ENCODE measurements at regions not wholly inside any gene's neighbourhood (a gene's known extent, or its start where the extent isn't known, plus 50 kb on each side); places are given as distances from the start of the nearest gene placed in this dataset.

- Histone ChIP-seq H3K27ac (ENCODE audit: low read depth in 2 of 2, low read length in 1 of 2) (no peak overlapping the region), H3K4me3 (ENCODE audit: low read depth in 1 of 2, low read length in 2 of 2) (no peak overlapping the region), H3K36me3 (ENCODE audit: control insufficient read depth in 2 of 2, insufficient read depth in 2 of 2, low read length in 1 of 2) (no peaks in the 10 kb centered on the region), H3K4me1 (ENCODE audit: control insufficient read depth in 2 of 2, insufficient read depth in 2 of 2, low read length in 1 of 2) (no peaks in the 10 kb centered on the region), H3K9me3 (ENCODE audit: control insufficient read depth in 2 of 2, insufficient read depth in 1 of 2, low read depth in 1 of 2, low read length in 1 of 2) (no peaks in the 10 kb centered on the region), H3K27me3 (ENCODE audit: control insufficient read depth in 1 of 2, insufficient read depth in 2 of 2, low read length in 2 of 2) (no peaks in the 10 kb centered on the region)
- 70 to 73% methylated on average over 2 of the region's 2 CpGs for whole genome bisulfite sequencing, 2 donors
Observed at GRCh38 chr6:104591573-104592334, 268.0 kb downstream of the HACE1 start.

GRCh38 chr6:104589940-104590339 is 269.8 kb downstream of the HACE1 start:
- Histone ChIP-seq H3K4me1 (ENCODE audit: control insufficient read depth in 2 of 2, insufficient read depth in 2 of 2, low read length in 1 of 2) (no peaks in the 10 kb centered on the region), H3K4me3 (ENCODE audit: low read depth in 1 of 2, low read length in 2 of 2) (no peak overlapping the region), H3K27me3 (ENCODE audit: control insufficient read depth in 1 of 2, insufficient read depth in 2 of 2, low read length in 2 of 2) (no peaks in the 10 kb centered on the region), H3K36me3 (ENCODE audit: control insufficient read depth in 2 of 2, insufficient read depth in 2 of 2, low read length in 1 of 2) (no peaks in the 10 kb centered on the region), H3K9me3 (ENCODE audit: control insufficient read depth in 2 of 2, insufficient read depth in 1 of 2, low read depth in 1 of 2, low read length in 1 of 2) (no peaks in the 10 kb centered on the region), H3K27ac (ENCODE audit: low read depth in 2 of 2, low read length in 1 of 2) (no peak overlapping the region)

- no peaks in the 10 kb centered on the region for H3K4me1 ChIP-seq (ENCODE audit: control insufficient read depth in 2 of 2, insufficient read depth in 2 of 2, low read length in 1 of 2)
- 59 to 63% methylated on average over 2 of the region's 2 CpGs for WGBS, 2 donors
- H3K9me3 ChIP-seq (ENCODE audit: control insufficient read depth in 2 of 2, insufficient read depth in 1 of 2, low read depth in 1 of 2, low read length in 1 of 2) = no peaks in the 10 kb centered on the region
- H3K36me3 ChIP-seq (ENCODE audit: control insufficient read depth in 2 of 2, insufficient read depth in 2 of 2, low read length in 1 of 2) = no peaks in the 10 kb centered on the region
- no peak overlapping the region for H3K4me3 ChIP-seq (ENCODE audit: low read depth in 1 of 2, low read length in 2 of 2)
- H3K27me3 ChIP-seq (ENCODE audit: control insufficient read depth in 1 of 2, insufficient read depth in 2 of 2, low read length in 2 of 2) = no peaks in the 10 kb centered on the region
- H3K27ac ChIP-seq (ENCODE audit: low read depth in 2 of 2, low read length in 1 of 2) = no peak overlapping the region
Observed at GRCh38 chr6:104585646-104586045, 274.1 kb downstream of the HACE1 start.

- no peak overlapping the region for H3K27ac ChIP-seq (ENCODE audit: low read depth in 2 of 2, low read length in 1 of 2)
- no peaks in the 10 kb centered on the region for H3K4me1 ChIP-seq (ENCODE audit: control insufficient read depth in 2 of 2, insufficient read depth in 2 of 2, low read length in 1 of 2)
- H3K36me3 ChIP-seq (ENCODE audit: control insufficient read depth in 2 of 2, insufficient read depth in 2 of 2, low read length in 1 of 2) = no peaks in the 10 kb centered on the region
- H3K27me3 ChIP-seq (ENCODE audit: control insufficient read depth in 1 of 2, insufficient read depth in 2 of 2, low read length in 2 of 2) = no peaks in the 10 kb centered on the region
- H3K4me3 ChIP-seq (ENCODE audit: low read depth in 1 of 2, low read length in 2 of 2) = no peak overlapping the region
- H3K9me3 ChIP-seq (ENCODE audit: control insufficient read depth in 2 of 2, insufficient read depth in 1 of 2, low read depth in 1 of 2, low read length in 1 of 2) = no peaks in the 10 kb centered on the region
Observed at GRCh38 chr6:104580452-104580851, 279.3 kb downstream of the HACE1 start.

- Histone ChIP-seq H3K27ac (ENCODE audit: low read depth in 2 of 2, low read length in 1 of 2) (no peak overlapping the region), H3K36me3 (ENCODE audit: control insufficient read depth in 2 of 2, insufficient read depth in 2 of 2, low read length in 1 of 2) (no peaks in the 10 kb centered on the region)
- 81 to 82% methylated on average over 5 of the region's 5 CpGs for WGBS, 2 donors
Observed at GRCh38 chr6:104579310-104579863, 280.3 kb downstream of the HACE1 start.

GRCh38 chr6:104575536-104575935 is 284.2 kb downstream of the HACE1 start:
- H3K4me3 ChIP-seq (ENCODE audit: low read depth in 1 of 2, low read length in 2 of 2) = no peak overlapping the region
- H3K27ac ChIP-seq (ENCODE audit: low read depth in 2 of 2, low read length in 1 of 2) = no peak overlapping the region
- no peaks in the 10 kb centered on the region for H3K4me1 ChIP-seq (ENCODE audit: control insufficient read depth in 2 of 2, insufficient read depth in 2 of 2, low read length in 1 of 2)
- H3K9me3 ChIP-seq (ENCODE audit: control insufficient read depth in 2 of 2, insufficient read depth in 1 of 2, low read depth in 1 of 2, low read length in 1 of 2) = peaks cover 0 to 3% of the 10 kb centered on the region in 2 donors
- no peaks in the 10 kb centered on the region for H3K27me3 ChIP-seq (ENCODE audit: control insufficient read depth in 1 of 2, insufficient read depth in 2 of 2, low read length in 2 of 2)
- H3K36me3 ChIP-seq (ENCODE audit: control insufficient read depth in 2 of 2, insufficient read depth in 2 of 2, low read length in 1 of 2) = no peaks in the 10 kb centered on the region

More at GRCh38 chr6:104579310-104579863, 280.3 kb downstream of the HACE1 start:
- no peaks in the 10 kb centered on the region for H3K27me3 ChIP-seq (ENCODE audit: control insufficient read depth in 1 of 2, insufficient read depth in 2 of 2, low read length in 2 of 2)
- H3K4me1 ChIP-seq (ENCODE audit: control insufficient read depth in 2 of 2, insufficient read depth in 2 of 2, low read length in 1 of 2) = no peaks in the 10 kb centered on the region
- no peaks in the 10 kb centered on the region for H3K9me3 ChIP-seq (ENCODE audit: control insufficient read depth in 2 of 2, insufficient read depth in 1 of 2, low read depth in 1 of 2, low read length in 1 of 2)
- H3K4me3 ChIP-seq (ENCODE audit: low read depth in 1 of 2, low read length in 2 of 2) = no peak overlapping the region

- Histone ChIP-seq H3K27ac (ENCODE audit: low read depth in 2 of 2, low read length in 1 of 2) (no peak overlapping the region), H3K4me3 (ENCODE audit: low read depth in 1 of 2, low read length in 2 of 2) (no peak overlapping the region), H3K27me3 (ENCODE audit: control insufficient read depth in 1 of 2, insufficient read depth in 2 of 2, low read length in 2 of 2) (no peaks in the 10 kb centered on the region), H3K4me1 (ENCODE audit: control insufficient read depth in 2 of 2, insufficient read depth in 2 of 2, low read length in 1 of 2) (no peaks in the 10 kb centered on the region), H3K9me3 (ENCODE audit: control insufficient read depth in 2 of 2, insufficient read depth in 1 of 2, low read depth in 1 of 2, low read length in 1 of 2) (peaks cover 0 to 3% of the 10 kb centered on the region in 2 donors), H3K36me3 (ENCODE audit: control insufficient read depth in 2 of 2, insufficient read depth in 2 of 2, low read length in 1 of 2) (no peaks in the 10 kb centered on the region)
- WGBS, 2 donors = 81 to 88% methylated on average over 1 of the region's 1 CpG
Observed at GRCh38 chr6:104574135-104574750, 285.5 kb downstream of the HACE1 start.

- no peak overlapping the region for H3K27ac ChIP-seq (ENCODE audit: low read depth in 2 of 2, low read length in 1 of 2)
- peaks cover 0 to 3% of the 10 kb centered on the region in 2 donors for H3K9me3 ChIP-seq (ENCODE audit: control insufficient read depth in 2 of 2, insufficient read depth in 1 of 2, low read depth in 1 of 2, low read length in 1 of 2)
- 82 to 89% methylated on average over 3 of the region's 3 CpGs for WGBS, 2 donors
- H3K36me3 ChIP-seq (ENCODE audit: control insufficient read depth in 2 of 2, insufficient read depth in 2 of 2, low read length in 1 of 2) = no peaks in the 10 kb centered on the region
- no peaks in the 10 kb centered on the region for H3K27me3 ChIP-seq (ENCODE audit: control insufficient read depth in 1 of 2, insufficient read depth in 2 of 2, low read length in 2 of 2)
- H3K4me3 ChIP-seq (ENCODE audit: low read depth in 1 of 2, low read length in 2 of 2) = no peak overlapping the region
- no peaks in the 10 kb centered on the region for H3K4me1 ChIP-seq (ENCODE audit: control insufficient read depth in 2 of 2, insufficient read depth in 2 of 2, low read length in 1 of 2)
Observed at GRCh38 chr6:104573350-104573749, 286.4 kb downstream of the HACE1 start.

GRCh38 chr6:104572901-104573300 is 286.8 kb downstream of the HACE1 start:
- Histone ChIP-seq H3K4me3 (ENCODE audit: low read depth in 1 of 2, low read length in 2 of 2) (no peak overlapping the region), H3K9me3 (ENCODE audit: control insufficient read depth in 2 of 2, insufficient read depth in 1 of 2, low read depth in 1 of 2, low read length in 1 of 2) (peaks cover 0 to 3% of the 10 kb centered on the region in 2 donors), H3K4me1 (ENCODE audit: control insufficient read depth in 2 of 2, insufficient read depth in 2 of 2, low read length in 1 of 2) (no peaks in the 10 kb centered on the region), H3K27ac (ENCODE audit: low read depth in 2 of 2, low read length in 1 of 2) (no peak overlapping the region), H3K27me3 (ENCODE audit: control insufficient read depth in 1 of 2, insufficient read depth in 2 of 2, low read length in 2 of 2) (no peaks in the 10 kb centered on the region), H3K36me3 (ENCODE audit: control insufficient read depth in 2 of 2, insufficient read depth in 2 of 2, low read length in 1 of 2) (no peaks in the 10 kb centered on the region)
- 68 to 69% methylated on average over 4 of the region's 4 CpGs for WGBS, 2 donors

GRCh38 chr6:104566411-104566810 is 293.3 kb downstream of the HACE1 start:
- no peaks in the 10 kb centered on the region for H3K9me3 ChIP-seq (ENCODE audit: control insufficient read depth in 2 of 2, insufficient read depth in 1 of 2, low read depth in 1 of 2, low read length in 1 of 2)
- H3K4me3 ChIP-seq (ENCODE audit: low read depth in 1 of 2, low read length in 2 of 2) = no peak overlapping the region
- no peak overlapping the region for H3K27ac ChIP-seq (ENCODE audit: low read depth in 2 of 2, low read length in 1 of 2)
- no peaks in the 10 kb centered on the region for H3K36me3 ChIP-seq (ENCODE audit: control insufficient read depth in 2 of 2, insufficient read depth in 2 of 2, low read length in 1 of 2)
- H3K4me1 ChIP-seq (ENCODE audit: control insufficient read depth in 2 of 2, insufficient read depth in 2 of 2, low read length in 1 of 2) = no peaks in the 10 kb centered on the region
- WGBS, 2 donors = 84 to 87% methylated on average over 3 of the region's 3 CpGs
- H3K27me3 ChIP-seq (ENCODE audit: control insufficient read depth in 1 of 2, insufficient read depth in 2 of 2, low read length in 2 of 2) = no peaks in the 10 kb centered on the region
